PFSK-1 (cell line): ENCODE measurements at regions not wholly inside any gene's neighbourhood (a gene's known extent, or its start where the extent isn't known, plus 50 kb on each side); places are given as distances from the start of the nearest gene placed in this dataset.

Experiments
- FOXP2 ChIP-seq: optimal IDR thresholded peaks from 2 replicates; pipeline ENCODE3; 2011; ENCODE audit warnings: borderline replicate concordance, control low read depth, inconsistent platforms; ENCODE audit not compliant: insufficient read depth; ENCODE audit errors: extremely low read length, extremely low read depth
- POLR2AphosphoS5 ChIP-seq: IDR thresholded peaks from 2 replicates; pipeline ENCODE4 v1.6.1; 2012; ENCODE audit warnings: low read depth, mild to moderate bottlenecking, control low read depth, low read length, moderate library complexity
- SIN3A ChIP-seq: IDR thresholded peaks from 2 replicates; pipeline ENCODE4 v1.6.1; 2012; ENCODE audit warnings: mild to moderate bottlenecking, low read length, moderate library complexity, borderline replicate concordance; ENCODE audit not compliant: insufficient read depth
- TAF1 ChIP-seq: IDR thresholded peaks from 2 replicates; pipeline ENCODE4 v1.6.1; 2012; ENCODE audit warnings: low read length, control low read depth, borderline replicate concordance; ENCODE audit not compliant: insufficient read depth
- TF ChIP-seq, protein P1 (sequence below), 2 experiments: IDR thresholded peaks; 2 replicates each; pipeline versions ENCODE4 v1.6.1 to v1.8.0; 2011 to 2012; ENCODE audit warnings: low read depth in 2 of 2, low read length in 2 of 2, control low read depth in 1 of 2, inconsistent platforms in 1 of 2, mild to moderate bottlenecking in 1 of 2, moderate library complexity in 1 of 2; ENCODE audit not compliant: insufficient read depth in 1 of 2

DNA sequence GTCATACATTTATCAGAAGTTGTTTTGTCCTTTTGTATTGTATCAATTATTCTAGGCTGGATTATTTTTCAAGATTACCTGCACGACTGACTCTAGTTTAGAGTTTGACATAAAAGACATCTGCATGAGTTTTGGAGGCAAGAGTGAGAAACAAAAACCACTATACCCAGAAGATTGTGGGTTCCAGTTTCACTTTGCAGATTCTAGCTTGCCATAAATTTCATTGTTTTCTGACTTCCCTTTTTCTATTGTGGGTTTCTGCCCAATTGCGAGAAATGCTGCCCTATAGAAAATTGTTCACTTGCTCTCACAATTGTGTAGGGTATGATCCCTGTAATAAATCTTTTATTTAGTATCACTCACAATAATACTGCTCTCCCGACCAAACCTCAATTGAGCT, 1043.4 kb upstream of the CDH10 start:
- no peak for TF ChIP-seq POLR2AphosphoS5
- TF ChIP-seq, protein P1, sequence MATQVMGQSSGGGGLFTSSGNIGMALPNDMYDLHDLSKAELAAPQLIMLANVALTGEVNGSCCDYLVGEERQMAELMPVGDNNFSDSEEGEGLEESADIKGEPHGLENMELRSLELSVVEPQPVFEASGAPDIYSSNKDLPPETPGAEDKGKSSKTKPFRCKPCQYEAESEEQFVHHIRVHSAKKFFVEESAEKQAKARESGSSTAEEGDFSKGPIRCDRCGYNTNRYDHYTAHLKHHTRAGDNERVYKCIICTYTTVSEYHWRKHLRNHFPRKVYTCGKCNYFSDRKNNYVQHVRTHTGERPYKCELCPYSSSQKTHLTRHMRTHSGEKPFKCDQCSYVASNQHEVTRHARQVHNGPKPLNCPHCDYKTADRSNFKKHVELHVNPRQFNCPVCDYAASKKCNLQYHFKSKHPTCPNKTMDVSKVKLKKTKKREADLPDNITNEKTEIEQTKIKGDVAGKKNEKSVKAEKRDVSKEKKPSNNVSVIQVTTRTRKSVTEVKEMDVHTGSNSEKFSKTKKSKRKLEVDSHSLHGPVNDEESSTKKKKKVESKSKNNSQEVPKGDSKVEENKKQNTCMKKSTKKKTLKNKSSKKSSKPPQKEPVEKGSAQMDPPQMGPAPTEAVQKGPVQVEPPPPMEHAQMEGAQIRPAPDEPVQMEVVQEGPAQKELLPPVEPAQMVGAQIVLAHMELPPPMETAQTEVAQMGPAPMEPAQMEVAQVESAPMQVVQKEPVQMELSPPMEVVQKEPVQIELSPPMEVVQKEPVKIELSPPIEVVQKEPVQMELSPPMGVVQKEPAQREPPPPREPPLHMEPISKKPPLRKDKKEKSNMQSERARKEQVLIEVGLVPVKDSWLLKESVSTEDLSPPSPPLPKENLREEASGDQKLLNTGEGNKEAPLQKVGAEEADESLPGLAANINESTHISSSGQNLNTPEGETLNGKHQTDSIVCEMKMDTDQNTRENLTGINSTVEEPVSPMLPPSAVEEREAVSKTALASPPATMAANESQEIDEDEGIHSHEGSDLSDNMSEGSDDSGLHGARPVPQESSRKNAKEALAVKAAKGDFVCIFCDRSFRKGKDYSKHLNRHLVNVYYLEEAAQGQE (IDR thresholded peaks at IDR 0.05; ENCODE audit: insufficient read depth in 1 of 2, low read depth in 2 of 2, low read length in 2 of 2): no peak
- TF ChIP-seq TAF1: no peak
- TF ChIP-seq SIN3A: no peak
- no peak for TF ChIP-seq FOXP2
